SK-N-SH treated with all-trans-retinoic acid at 6 μM for 48 hours (cell line): ENCODE measurements at regions not wholly inside any gene's neighbourhood (a gene's known extent, or its start where the extent isn't known, plus 50 kb on each side); places are given as distances from the start of the nearest gene placed in this dataset.

ENCODE experiments used
- ATAC-seq: fragments of 200-7000 bp; cut with Tn5 transposase; 3 replicates; pipeline ENCODE4 v1.9.1; 2020; ENCODE audit warnings: mild to moderate bottlenecking, moderate library complexity
- ARNTL ChIP-seq: fragments of 450-650 bp; formaldehyde crosslinking; IDR thresholded peaks from 2 replicates; pipeline ENCODE4 v1.5.0; 2020; ENCODE audit warnings: low read depth, mild to moderate bottlenecking, moderate library complexity, borderline replicate concordance
- BACH2 ChIP-seq: fragments of 250-450 bp; sonication (Bioruptor Pico); IDR thresholded peaks from 2 replicates; pipeline ENCODE4 v1.9.0; 2021; ENCODE audit warnings: mild to moderate bottlenecking, borderline replicate concordance
- CSDC2 ChIP-seq: fragments of 250-450 bp; sonication (Bioruptor Pico); IDR thresholded peaks from 2 replicates; pipeline ENCODE4 v1.5.0; 2020; ENCODE audit warnings: mild to moderate bottlenecking, moderate library complexity
- ESRRG ChIP-seq: fragments of 250-450 bp; sonication (Bioruptor Pico); IDR thresholded peaks from 2 replicates; pipeline ENCODE4 v1.6.1; 2021; ENCODE audit warnings: mild to moderate bottlenecking
- GLIS3 ChIP-seq: fragments of 250-450 bp; sonication (Bioruptor Pico); IDR thresholded peaks from 2 replicates; pipeline ENCODE4 v1.5.0; 2020; ENCODE audit warnings: mild to moderate bottlenecking, moderate library complexity
- ISL1 ChIP-seq: fragments of 250-450 bp; sonication (Bioruptor Pico); IDR thresholded peaks from 2 replicates; pipeline ENCODE4 v2.1.2; 2022; ENCODE audit warnings: mild to moderate bottlenecking, moderate library complexity
- OSR1 ChIP-seq: fragments of 250-450 bp; sonication (Bioruptor Pico); IDR thresholded peaks from 2 replicates; pipeline ENCODE4 v1.8.0; 2022; ENCODE audit warnings: moderate library complexity, mild to moderate bottlenecking, inconsistent platforms
- PPARA ChIP-seq: fragments of 250-450 bp; sonication (Bioruptor Pico); IDR thresholded peaks from 2 replicates; pipeline ENCODE4 v1.5.0; 2020; ENCODE audit warnings: mild to moderate bottlenecking, borderline replicate concordance
- RARB ChIP-seq: fragments of 250-450 bp; sonication (Bioruptor Pico); IDR thresholded peaks from 2 replicates; pipeline ENCODE4 v1.8.0; 2021; ENCODE audit warnings: mild to moderate bottlenecking, moderate library complexity
- SNAI2 ChIP-seq: fragments of 250-450 bp; sonication (Bioruptor Pico); IDR thresholded peaks from 2 replicates; pipeline ENCODE4 v1.5.0; 2020; ENCODE audit warnings: mild to moderate bottlenecking, moderate library complexity
- TCF4 ChIP-seq: fragments of 250-450 bp; sonication (Bioruptor Pico); IDR thresholded peaks from 2 replicates; pipeline ENCODE4 v1.8.0; 2021; ENCODE audit warnings: mild to moderate bottlenecking, moderate library complexity, borderline replicate concordance
- TOX ChIP-seq: fragments of 250-450 bp; sonication (Bioruptor Pico); IDR thresholded peaks from 2 replicates; pipeline ENCODE4 v1.8.0; 2021; ENCODE audit warnings: mild to moderate bottlenecking, moderate library complexity, borderline replicate concordance
- ZC3H10 ChIP-seq: fragments of 250-450 bp; sonication (Bioruptor Pico); IDR thresholded peaks from 2 replicates; pipeline ENCODE4 v1.5.1; 2021; ENCODE audit warnings: mild to moderate bottlenecking, moderate library complexity
- ZFP3 ChIP-seq: fragments of 250-450 bp; sonication (Bioruptor Pico); IDR thresholded peaks from 2 replicates; pipeline ENCODE4 v1.5.0; 2020; ENCODE audit warnings: mild to moderate bottlenecking, moderate library complexity
- ZFP30 ChIP-seq: fragments of 450-650 bp; formaldehyde crosslinking; IDR thresholded peaks from 2 replicates; pipeline ENCODE4 v1.5.0; 2022; ENCODE audit warnings: mild to moderate bottlenecking, moderate library complexity
- ZNF565 ChIP-seq: fragments of 450-650 bp; formaldehyde crosslinking; conservative IDR thresholded peaks from 2 replicates; pipeline ENCODE4 v1.5.0; 2020; ENCODE audit warnings: low read depth, mild to moderate bottlenecking, moderate library complexity
- ZNF70 ChIP-seq: fragments of 450-650 bp; formaldehyde crosslinking; IDR thresholded peaks from 2 replicates; pipeline ENCODE4 v1.5.0; 2020; ENCODE audit warnings: mild to moderate bottlenecking, moderate library complexity
- ZNF8 ChIP-seq: fragments of 450-650 bp; formaldehyde crosslinking; IDR thresholded peaks from 2 replicates; pipeline ENCODE4 v1.5.0; 2020; ENCODE audit warnings: mild to moderate bottlenecking, moderate library complexity
- TF ChIP-seq, protein P1 (sequence below): fragments of 250-450 bp; sonication (Bioruptor Pico); IDR thresholded peaks from 2 replicates; pipeline ENCODE4 v1.8.0; 2020; ENCODE audit warnings: mild to moderate bottlenecking, moderate library complexity, borderline replicate concordance
- TF ChIP-seq, protein P2 (sequence below): fragments of 250-450 bp; sonication (Bioruptor Pico); IDR thresholded peaks from 2 replicates; pipeline ENCODE4 v1.5.1; 2021; ENCODE audit warnings: mild to moderate bottlenecking, moderate library complexity
- TF ChIP-seq, protein P3 (sequence below): fragments of 250-450 bp; sonication (Bioruptor Pico); IDR thresholded peaks from 2 replicates; pipeline ENCODE4 v1.5.0; 2020; ENCODE audit warnings: mild to moderate bottlenecking, moderate library complexity
- TF ChIP-seq, protein P4 (sequence below): fragments of 250-450 bp; sonication (Bioruptor Pico); IDR thresholded peaks from 2 replicates; pipeline ENCODE4 v1.5.1; 2020; ENCODE audit warnings: low read depth, mild to moderate bottlenecking, moderate library complexity
- TF ChIP-seq, protein P5 (sequence below): fragments of 250-450 bp; sonication (Bioruptor Pico); IDR thresholded peaks from 2 replicates; pipeline ENCODE4 v1.8.0; 2021; ENCODE audit warnings: low read depth, mild to moderate bottlenecking, moderate library complexity, borderline replicate concordance

DNA sequence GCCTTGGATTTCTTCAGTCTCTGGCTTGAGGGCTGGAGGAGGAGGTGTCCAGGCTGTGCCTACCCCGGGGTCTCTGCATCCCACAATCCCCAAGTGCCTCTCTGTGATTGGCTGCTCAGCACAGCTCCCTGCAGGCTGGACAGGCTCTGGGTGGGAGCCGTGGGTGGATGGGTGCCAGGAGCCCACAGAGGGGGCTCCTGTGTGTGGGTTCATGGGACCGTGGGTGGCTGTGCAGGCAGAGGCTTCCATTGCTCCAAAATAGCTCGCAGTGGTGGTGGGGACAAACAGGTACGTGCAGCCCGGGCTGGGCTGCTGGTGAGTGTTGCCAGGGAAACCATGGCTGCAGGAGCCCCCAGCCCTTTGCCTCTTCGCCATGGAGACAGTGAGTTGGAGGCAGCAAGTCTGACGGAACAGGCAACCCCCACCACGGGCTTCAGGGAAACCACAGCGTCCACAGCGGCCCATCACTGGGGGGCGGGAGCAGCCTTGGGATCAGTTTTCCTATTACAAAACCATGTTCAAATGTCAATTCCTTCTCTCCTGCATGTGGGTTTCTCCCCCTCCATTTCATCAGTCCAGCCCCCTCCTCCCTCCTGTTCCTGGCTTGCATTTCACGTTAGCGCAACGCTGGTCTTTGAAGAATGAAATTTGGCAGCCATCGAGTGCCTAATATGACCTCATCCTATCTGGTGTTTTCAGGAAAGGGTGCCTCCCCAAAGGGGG, 155.2 kb downstream of the TRIM29 start:
- TF ChIP-seq RARB (CRISPR knock-in tag) (no peak), ISL1 (CRISPR knock-in tag) (no peak), ZFP3 (CRISPR knock-in tag) (no peak), CSDC2 (CRISPR knock-in tag) (no peak), PPARA (no peak), TCF4 (no peak)
- TF ChIP-seq, protein P1, sequence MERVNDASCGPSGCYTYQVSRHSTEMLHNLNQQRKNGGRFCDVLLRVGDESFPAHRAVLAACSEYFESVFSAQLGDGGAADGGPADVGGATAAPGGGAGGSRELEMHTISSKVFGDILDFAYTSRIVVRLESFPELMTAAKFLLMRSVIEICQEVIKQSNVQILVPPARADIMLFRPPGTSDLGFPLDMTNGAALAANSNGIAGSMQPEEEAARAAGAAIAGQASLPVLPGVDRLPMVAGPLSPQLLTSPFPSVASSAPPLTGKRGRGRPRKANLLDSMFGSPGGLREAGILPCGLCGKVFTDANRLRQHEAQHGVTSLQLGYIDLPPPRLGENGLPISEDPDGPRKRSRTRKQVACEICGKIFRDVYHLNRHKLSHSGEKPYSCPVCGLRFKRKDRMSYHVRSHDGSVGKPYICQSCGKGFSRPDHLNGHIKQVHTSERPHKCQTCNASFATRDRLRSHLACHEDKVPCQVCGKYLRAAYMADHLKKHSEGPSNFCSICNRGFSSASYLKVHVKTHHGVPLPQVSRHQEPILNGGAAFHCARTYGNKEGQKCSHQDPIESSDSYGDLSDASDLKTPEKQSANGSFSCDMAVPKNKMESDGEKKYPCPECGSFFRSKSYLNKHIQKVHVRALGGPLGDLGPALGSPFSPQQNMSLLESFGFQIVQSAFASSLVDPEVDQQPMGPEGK (CRISPR knock-in tag) = no peak
- ATAC-seq = no peak

DNA sequence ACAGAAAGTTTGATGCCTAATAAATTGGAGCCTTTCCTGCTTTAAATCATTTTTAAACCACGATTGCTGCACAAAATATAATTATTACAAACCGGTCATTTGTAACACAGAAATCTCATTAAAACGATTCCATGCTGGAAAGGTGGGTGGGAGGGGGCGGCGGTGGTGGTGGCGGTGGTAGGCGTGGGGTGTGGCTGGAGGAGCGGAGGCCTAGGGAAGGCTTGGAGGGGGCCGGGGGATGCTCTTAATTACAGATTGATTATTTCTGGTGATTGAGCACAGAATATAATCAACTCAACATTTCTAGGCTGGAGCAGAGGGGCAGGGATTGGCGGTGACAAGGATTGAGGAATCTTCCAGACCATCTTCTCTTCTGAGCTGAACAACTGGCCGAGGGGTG, 157.5 kb downstream of the TRIM29 start:
- ATAC-seq = no peak

DNA sequence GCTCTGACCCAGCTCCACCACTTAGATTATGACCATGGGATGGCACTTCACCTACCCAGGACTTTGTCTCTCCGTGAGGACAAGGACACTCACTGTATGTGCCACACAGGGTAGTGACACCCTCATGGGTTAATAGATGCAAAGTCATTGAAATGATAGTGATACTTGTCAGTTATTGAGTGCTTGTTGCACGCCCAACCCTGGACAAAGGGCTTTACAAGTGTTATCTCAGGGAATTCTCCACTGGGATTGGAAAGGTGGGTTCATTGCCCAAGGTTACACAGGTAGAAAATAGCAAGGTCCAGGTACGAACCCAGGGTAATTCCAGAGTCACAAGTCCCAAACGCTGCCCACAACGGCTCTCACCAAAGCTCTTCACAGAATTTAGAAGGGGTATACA, 158.2 kb downstream of the TRIM29 start:
- TF ChIP-seq BACH2 (CRISPR knock-in tag) (no peak), ARNTL (CRISPR knock-in tag) (no peak), PPARA (no peak)
- TF ChIP-seq, all 23 proteins: peak for 0
- ATAC-seq = no peak

More for the DNA sequence above, 157.5 kb downstream of the TRIM29 start:
- TF ChIP-seq CSDC2 (CRISPR knock-in tag) = no peak
- TF ChIP-seq RARB (CRISPR knock-in tag) = no peak
- no peak for TF ChIP-seq ZFP30 (CRISPR knock-in tag)

DNA sequence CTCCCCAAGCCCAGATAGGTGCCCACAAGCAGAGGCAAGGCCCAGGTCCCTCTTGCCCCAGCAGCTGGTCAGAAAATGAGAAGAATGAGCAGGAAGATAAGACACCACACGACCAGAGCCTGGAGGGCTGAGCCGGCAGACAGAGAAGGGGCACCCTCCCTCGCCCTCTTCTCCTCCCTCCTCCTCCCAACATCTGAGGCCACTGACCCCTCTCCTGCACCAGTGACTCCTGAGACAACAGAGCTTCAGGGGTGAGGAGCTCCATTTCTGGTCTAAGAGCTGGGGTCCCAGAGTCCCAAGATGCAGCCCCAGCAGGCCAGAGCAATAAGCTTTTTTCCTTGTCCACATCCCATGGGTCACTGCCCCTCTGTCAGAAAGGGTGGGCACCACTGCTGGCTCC, 159.2 kb downstream of the TRIM29 start:
- ATAC-seq = no peak
- TF ChIP-seq ZFP3 (CRISPR knock-in tag) = no peak
- no peak for TF ChIP-seq TOX
- no peak for TF ChIP-seq GLIS3 (CRISPR knock-in tag)
- TF ChIP-seq ZNF70 (CRISPR knock-in tag) = no peak
- no peak for TF ChIP-seq TCF4
- no peak for TF ChIP-seq ESRRG (CRISPR knock-in tag)
- TF ChIP-seq, protein P2, sequence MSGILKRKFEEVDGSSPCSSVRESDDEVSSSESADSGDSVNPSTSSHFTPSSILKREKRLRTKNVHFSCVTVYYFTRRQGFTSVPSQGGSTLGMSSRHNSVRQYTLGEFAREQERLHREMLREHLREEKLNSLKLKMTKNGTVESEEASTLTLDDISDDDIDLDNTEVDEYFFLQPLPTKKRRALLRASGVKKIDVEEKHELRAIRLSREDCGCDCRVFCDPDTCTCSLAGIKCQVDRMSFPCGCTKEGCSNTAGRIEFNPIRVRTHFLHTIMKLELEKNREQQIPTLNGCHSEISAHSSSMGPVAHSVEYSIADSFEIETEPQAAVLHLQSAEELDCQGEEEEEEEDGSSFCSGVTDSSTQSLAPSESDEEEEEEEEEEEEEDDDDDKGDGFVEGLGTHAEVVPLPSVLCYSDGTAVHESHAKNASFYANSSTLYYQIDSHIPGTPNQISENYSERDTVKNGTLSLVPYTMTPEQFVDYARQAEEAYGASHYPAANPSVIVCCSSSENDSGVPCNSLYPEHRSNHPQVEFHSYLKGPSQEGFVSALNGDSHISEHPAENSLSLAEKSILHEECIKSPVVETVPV (CRISPR knock-in tag) = no peak
- TF ChIP-seq SNAI2 (CRISPR knock-in tag) = no peak
- TF ChIP-seq, protein P3, sequence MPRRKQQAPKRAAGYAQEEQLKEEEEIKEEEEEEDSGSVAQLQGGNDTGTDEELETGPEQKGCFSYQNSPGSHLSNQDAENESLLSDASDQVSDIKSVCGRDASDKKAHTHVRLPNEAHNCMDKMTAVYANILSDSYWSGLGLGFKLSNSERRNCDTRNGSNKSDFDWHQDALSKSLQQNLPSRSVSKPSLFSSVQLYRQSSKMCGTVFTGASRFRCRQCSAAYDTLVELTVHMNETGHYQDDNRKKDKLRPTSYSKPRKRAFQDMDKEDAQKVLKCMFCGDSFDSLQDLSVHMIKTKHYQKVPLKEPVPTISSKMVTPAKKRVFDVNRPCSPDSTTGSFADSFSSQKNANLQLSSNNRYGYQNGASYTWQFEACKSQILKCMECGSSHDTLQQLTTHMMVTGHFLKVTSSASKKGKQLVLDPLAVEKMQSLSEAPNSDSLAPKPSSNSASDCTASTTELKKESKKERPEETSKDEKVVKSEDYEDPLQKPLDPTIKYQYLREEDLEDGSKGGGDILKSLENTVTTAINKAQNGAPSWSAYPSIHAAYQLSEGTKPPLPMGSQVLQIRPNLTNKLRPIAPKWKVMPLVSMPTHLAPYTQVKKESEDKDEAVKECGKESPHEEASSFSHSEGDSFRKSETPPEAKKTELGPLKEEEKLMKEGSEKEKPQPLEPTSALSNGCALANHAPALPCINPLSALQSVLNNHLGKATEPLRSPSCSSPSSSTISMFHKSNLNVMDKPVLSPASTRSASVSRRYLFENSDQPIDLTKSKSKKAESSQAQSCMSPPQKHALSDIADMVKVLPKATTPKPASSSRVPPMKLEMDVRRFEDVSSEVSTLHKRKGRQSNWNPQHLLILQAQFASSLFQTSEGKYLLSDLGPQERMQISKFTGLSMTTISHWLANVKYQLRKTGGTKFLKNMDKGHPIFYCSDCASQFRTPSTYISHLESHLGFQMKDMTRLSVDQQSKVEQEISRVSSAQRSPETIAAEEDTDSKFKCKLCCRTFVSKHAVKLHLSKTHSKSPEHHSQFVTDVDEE (CRISPR knock-in tag) = no peak
- TF ChIP-seq PPARA = no peak
- TF ChIP-seq OSR1 (CRISPR knock-in tag) = no peak

DNA sequence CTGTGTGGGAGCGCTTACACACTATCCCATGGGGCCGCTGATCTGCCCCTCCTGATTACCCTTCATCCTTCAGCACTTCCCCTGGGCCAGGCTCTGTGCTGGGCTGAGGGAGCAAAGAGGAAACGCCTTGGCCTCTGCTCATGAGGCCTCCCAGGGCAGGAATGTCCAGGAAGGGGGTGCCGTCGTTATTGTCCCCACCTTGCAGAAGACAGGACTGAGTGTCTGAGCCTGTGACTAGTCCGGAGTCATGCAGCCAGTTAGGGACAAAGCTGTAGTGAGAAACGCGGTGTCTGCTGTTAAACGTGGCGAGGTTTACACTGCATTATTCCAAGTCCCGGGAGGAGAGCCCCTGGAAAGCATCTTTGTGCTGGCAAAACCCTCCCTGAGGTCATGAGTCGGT, 160.0 kb downstream of the TRIM29 start:
- TF ChIP-seq ISL1 (CRISPR knock-in tag) = no peak
- no peak for TF ChIP-seq ZFP30 (CRISPR knock-in tag)
- TF ChIP-seq PPARA = no peak
- TF ChIP-seq ZC3H10 = no peak
- no peak for TF ChIP-seq ZFP3 (CRISPR knock-in tag)
- TF ChIP-seq, protein P4, sequence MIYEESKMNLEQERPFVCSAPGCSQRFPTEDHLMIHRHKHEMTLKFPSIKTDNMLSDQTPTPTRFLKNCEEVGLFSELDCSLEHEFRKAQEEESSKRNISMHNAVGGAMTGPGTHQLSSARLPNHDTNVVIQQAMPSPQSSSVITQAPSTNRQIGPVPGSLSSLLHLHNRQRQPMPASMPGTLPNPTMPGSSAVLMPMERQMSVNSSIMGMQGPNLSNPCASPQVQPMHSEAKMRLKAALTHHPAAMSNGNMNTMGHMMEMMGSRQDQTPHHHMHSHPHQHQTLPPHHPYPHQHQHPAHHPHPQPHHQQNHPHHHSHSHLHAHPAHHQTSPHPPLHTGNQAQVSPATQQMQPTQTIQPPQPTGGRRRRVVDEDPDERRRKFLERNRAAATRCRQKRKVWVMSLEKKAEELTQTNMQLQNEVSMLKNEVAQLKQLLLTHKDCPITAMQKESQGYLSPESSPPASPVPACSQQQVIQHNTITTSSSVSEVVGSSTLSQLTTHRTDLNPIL (CRISPR knock-in tag) = no peak
- TF ChIP-seq, protein P2 (CRISPR knock-in tag) = no peak
- TF ChIP-seq ZNF8 (CRISPR knock-in tag) = no peak
- TF ChIP-seq GLIS3 (CRISPR knock-in tag) = no peak
- TF ChIP-seq, protein P5, sequence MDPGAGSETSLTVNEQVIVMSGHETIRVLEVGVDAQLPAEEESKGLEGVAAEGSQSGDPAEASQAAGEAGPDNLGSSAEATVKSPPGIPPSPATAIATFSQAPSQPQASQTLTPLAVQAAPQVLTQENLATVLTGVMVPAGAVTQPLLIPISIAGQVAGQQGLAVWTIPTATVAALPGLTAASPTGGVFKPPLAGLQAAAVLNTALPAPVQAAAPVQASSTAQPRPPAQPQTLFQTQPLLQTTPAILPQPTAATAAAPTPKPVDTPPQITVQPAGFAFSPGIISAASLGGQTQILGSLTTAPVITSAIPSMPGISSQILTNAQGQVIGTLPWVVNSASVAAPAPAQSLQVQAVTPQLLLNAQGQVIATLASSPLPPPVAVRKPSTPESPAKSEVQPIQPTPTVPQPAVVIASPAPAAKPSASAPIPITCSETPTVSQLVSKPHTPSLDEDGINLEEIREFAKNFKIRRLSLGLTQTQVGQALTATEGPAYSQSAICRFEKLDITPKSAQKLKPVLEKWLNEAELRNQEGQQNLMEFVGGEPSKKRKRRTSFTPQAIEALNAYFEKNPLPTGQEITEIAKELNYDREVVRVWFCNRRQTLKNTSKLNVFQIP (CRISPR knock-in tag) = no peak
- no peak for TF ChIP-seq OSR1 (CRISPR knock-in tag)
- no peak for TF ChIP-seq SNAI2 (CRISPR knock-in tag)
- no peak for TF ChIP-seq ZNF565 (CRISPR knock-in tag)
- no peak for ATAC-seq
